K562 (cell line): ENCODE measurements at regions not wholly inside any gene's neighbourhood (a gene's known extent, or its start where the extent isn't known, plus 50 kb on each side); places are given as distances from the start of the nearest gene placed in this dataset.

Source experiments
- ATAC-seq: fragments of 200-7000 bp; cut with Tn5 transposase; 3 replicates; pipeline ENCODE4 v1.9.1; 2020; ENCODE audit warnings: moderate library complexity
- BruUV-seq: library from RNA; stranded (reverse); fragments of 400-500 nt; replicated peaks from 2 replicates; lab custom pipeline; 2021; lab: Mats Ljungman, UMichigan
- CTCF ChIA-PET: fragments of 300-600 bp; formaldehyde crosslinking; extraction: SDS; loops from one replicate; lab custom pipeline; 2021; ENCODE audit warnings: low intra/inter-chr PET ratio; lab: Yijun Ruan, JAX
- POLR2A ChIA-PET: fragments of 300-600, 350-650 bp; sonication (Branson Sonifier 250); formaldehyde crosslinking; extraction: SDS; loops from one replicate; lab custom pipeline; 2021; ENCODE audit warnings: antibody characterized with exemption, inconsistent platforms; lab: Yijun Ruan, JAX
- DNase-seq, 4 experiments: peaks; one replicate each; pipeline versions ENCODE4 v3.0.0 to v3.0.0-alpha.2; 2011 to 2018; ENCODE audit warnings: low spot score in 3 of 4, mixed read lengths in 3 of 4; ENCODE audit errors: extremely low read depth in 1 of 4
- FAIRE-seq: peaks from 2 replicates; lab custom pipeline; 2011; peaks lifted over from hg19 to GRCh38; lab: Jason Lieb, UNC
- H2AFZ ChIP-seq: 2 replicates; pipeline ENCODE4 v1.6.0; 2011; ENCODE audit warnings: low read depth, low read length, control low read depth, inconsistent platforms
- H3K27ac ChIP-seq: fragments of 200-600 bp; 3 replicates; pipeline ENCODE4 v1.8.0; 2011; ENCODE audit warnings: low read depth, mild to moderate bottlenecking, control low read depth, inconsistent platforms, low read length, moderate library complexity, mixed read lengths; ENCODE audit errors: extremely low read depth
- H3K27me3 ChIP-seq, 2 experiments: fragments of 300-600 bp in 1 of 2; 2 replicates in 1 of 2; 3 replicates in 1 of 2; pipeline versions ENCODE4 v1.6.0 to v1.8.0; 2011; ENCODE audit warnings: inconsistent platforms in 2 of 2, low read length in 2 of 2, mild to moderate bottlenecking in 1 of 2, mixed read lengths in 1 of 2, moderate library complexity in 1 of 2; ENCODE audit not compliant: control insufficient read depth in 2 of 2, insufficient read depth in 2 of 2
- H3K36me3 ChIP-seq: fragments of 300-600 bp; 3 replicates; pipeline ENCODE4 v1.8.0; 2011; ENCODE audit warnings: mild to moderate bottlenecking, low read length, inconsistent platforms; ENCODE audit not compliant: control insufficient read depth, insufficient read depth
- H3K4me1 ChIP-seq, 2 experiments: fragments of 200-600 bp in 1 of 2; replicated peaks in 1 of 2; 2 replicates in 1 of 2; 3 replicates in 1 of 2; pipeline versions ENCODE4 v1.5.1 to v1.8.0; 2011; ENCODE audit warnings: inconsistent platforms in 2 of 2, low read length in 2 of 2, mild to moderate bottlenecking in 1 of 2, mixed read lengths in 1 of 2, moderate library complexity in 1 of 2; ENCODE audit not compliant: control insufficient read depth in 2 of 2, insufficient read depth in 2 of 2
- H3K4me2 ChIP-seq: 2 replicates; pipeline ENCODE4 v1.6.1; 2011; ENCODE audit warnings: low read length, control low read depth, inconsistent platforms, mixed read lengths; ENCODE audit not compliant: insufficient read depth
- H3K4me3 ChIP-seq: fragments of 200-600 bp; sonication (generic), shearing (Covaris generic); 2 replicates; pipeline ENCODE4 v1.5.1; 2016; ENCODE audit warnings: control low read depth, inconsistent platforms
- H3K79me2 ChIP-seq: fragments of 200-600 bp; 3 replicates; pipeline ENCODE4 v1.8.0; 2011; ENCODE audit warnings: low read length, inconsistent platforms; ENCODE audit not compliant: control insufficient read depth, insufficient read depth
- H3K9ac ChIP-seq, 2 experiments: 2 replicates each; pipeline versions ENCODE4 v1.6.0 to v1.6.1; 2011; ENCODE audit warnings: low read depth in 2 of 2, low read length in 2 of 2, control low read depth in 1 of 2, inconsistent platforms in 1 of 2, mild to moderate bottlenecking in 1 of 2, mixed read lengths in 1 of 2; ENCODE audit not compliant: insufficient read depth in 1 of 2
- H3K9me1 ChIP-seq: one replicate; pipeline ENCODE4 v1.6.0; 2011; ENCODE audit warnings: inconsistent platforms, mild to moderate bottlenecking, low read length, moderate library complexity; ENCODE audit not compliant: control insufficient read depth, insufficient read depth
- H3K9me3 ChIP-seq: replicated peaks from 2 replicates; pipeline ENCODE4 v1.5.1; 2011; ENCODE audit warnings: low read depth, low read length, inconsistent platforms; ENCODE audit not compliant: control insufficient read depth, insufficient read depth
- H4K20me1 ChIP-seq: replicated peaks from 2 replicates; pipeline ENCODE4 v1.6.1; 2011; ENCODE audit warnings: low read length, inconsistent platforms, mixed read lengths; ENCODE audit not compliant: control insufficient read depth, insufficient read depth
- CREM ChIP-seq: IDR thresholded peaks from 2 replicates; pipeline ENCODE4 v1.6.1; 2014; ENCODE audit warnings: antibody characterized with exemption, low read depth
- CSDE1 ChIP-seq, 2 experiments: fragments of 450-650 bp; IDR thresholded peaks; 2 replicates each; pipeline ENCODE4 v1.6.1; 2016; ENCODE audit warnings: mild to moderate bottlenecking in 1 of 2
- ELK3 ChIP-seq: fragments of 450-650 bp; formaldehyde crosslinking; IDR thresholded peaks from 2 replicates; pipeline ENCODE4 v1.4.0; 2020; ENCODE audit warnings: mild to moderate bottlenecking
- GABPA ChIP-seq: fragments of 200-800 bp; sonication (Bioruptor generic); conservative IDR thresholded peaks from 2 replicates; pipeline ENCODE4 v1.6.1; 2016; ENCODE audit warnings: low read depth, missing genetic modification characterization, missing compliant biosample characterization
- GATA2 ChIP-seq: sonication (generic); formaldehyde crosslinking; IDR thresholded peaks from 2 replicates; pipeline ENCODE4 v1.4.0; 2020; ENCODE audit warnings: mild to moderate bottlenecking, missing genetic modification reagents
- HNRNPUL1 ChIP-seq: fragments of 200-400 bp; formaldehyde crosslinking; IDR thresholded peaks from 2 replicates; pipeline ENCODE4 v1.6.1; 2017; ENCODE audit warnings: low read length
- KLF10 ChIP-seq: fragments of 250-450 bp; sonication (Bioruptor Pico); IDR thresholded peaks from 2 replicates; pipeline ENCODE4 v1.6.1; 2021; ENCODE audit warnings: matching md5 sums
- NFXL1 ChIP-seq: fragments of 450-650 bp; formaldehyde crosslinking; IDR thresholded peaks from 2 replicates; pipeline ENCODE4 v1.4.0; 2021; ENCODE audit warnings: mild to moderate bottlenecking
- PBX2 ChIP-seq, 2 experiments: IDR thresholded peaks in 1 of 2; conservative IDR thresholded peaks in 1 of 2; 2 replicates each; pipeline ENCODE4 v1.6.1; 2016; ENCODE audit warnings: low read depth in 2 of 2, mild to moderate bottlenecking in 1 of 2, missing compliant biosample characterization in 1 of 2, missing genetic modification characterization in 1 of 2, moderate library complexity in 1 of 2
- ZBTB1 ChIP-seq: sonication (generic); formaldehyde crosslinking; IDR thresholded peaks from 2 replicates; pipeline ENCODE4 v1.8.1; 2023; ENCODE audit warnings: missing genetic modification reagents, low read depth, mild to moderate bottlenecking, borderline replicate concordance
- ZBTB5 ChIP-seq: fragments of 450-650 bp; IDR thresholded peaks from 2 replicates; pipeline ENCODE4 v1.6.1; 2017; ENCODE audit warnings: antibody characterized with exemption
- WGBS: fragments of 100-300 bp; shearing (Covaris generic); methylation state at CpG from one replicate; pipeline ENCODE4 v1.1.6; 2016; ENCODE audit warnings: low coverage, mixed read lengths; ENCODE audit not compliant: insufficient coverage; ENCODE audit errors: missing lambda C conversion rate; 5-methylcytosine and 5-hydroxymethylcytosine counted together
- in situ Hi-C: fragments of 300-500 bp; cut with MboI; formaldehyde crosslinking; loops from 4 replicates; pipeline ENCODE4 v1.15.0; 2018; ENCODE audit warnings: inconsistent platforms, mixed read lengths
- intact Hi-C: fragments of 100-400 bp; cut with micrococcal nuclease; formaldehyde crosslinking; loops from 2 replicates; pipeline ENCODE4 v1.14.2; 2022
- TF ChIP-seq, protein P1 (sequence below): fragments of 250-450 bp; sonication (Bioruptor Pico); IDR thresholded peaks from 2 replicates; pipeline ENCODE4 v1.5.0; 2021; ENCODE audit warnings: mild to moderate bottlenecking, borderline replicate concordance
- TF ChIP-seq, protein P2 (sequence below): fragments of 450-650 bp; formaldehyde crosslinking; IDR thresholded peaks from 2 replicates; pipeline ENCODE4 v1.4.0; 2020; ENCODE audit warnings: mild to moderate bottlenecking, mixed read lengths

- Histone ChIP-seq H3K4me1 (no peaks in the 10 kb centered on the region), H3K9me1 (no peaks in the 10 kb centered on the region), H3K4me2 (no peak overlapping the region), H3K9me3 (no peaks in the 10 kb centered on the region), H3K4me3 (no peak overlapping the region), H3K79me2 (no peaks in the 10 kb centered on the region), H2AFZ (no peak overlapping the region), H3K36me3 (no peaks in the 10 kb centered on the region), H3K9ac (no peak overlapping the region), H4K20me1 (no peaks in the 10 kb centered on the region), H3K27ac (no peak overlapping the region), H3K27me3 (no peaks in the 10 kb centered on the region)
- in situ Hi-C loops = no loop called here
- DNase-seq = no peak
- CTCF ChIA-PET = no interaction called here
- no TSS peak for BruUV-seq
- no peak for ATAC-seq
- intact Hi-C loops = no loop called here
- FAIRE-seq = no peak
- WGBS = 0% methylated on average over 2 of the region's 2 CpGs
- POLR2A ChIA-PET = no interaction called here
- TF ChIP-seq CSDE1 (IDR thresholded peaks at IDR 0.05) (no peak), NFXL1 (CRISPR knock-in tag) (no peak), ELK3 (CRISPR knock-in tag) (no peak), CREM (no peak), ZBTB5 (no peak), KLF10 (CRISPR knock-in tag) (no peak), GABPA (tag) (no peak), GATA2 (CRISPR knock-in tag) (no peak), ZBTB1 (CRISPR knock-in tag) (no peak), PBX2 (CRISPR knock-in tag; IDR thresholded peaks at IDR 0.05; ENCODE audit: low read depth) (no peak), PBX2 (tag; conservative IDR thresholded peaks at IDR 0.05; ENCODE audit: low read depth) (no peak), HNRNPUL1 (no peak)
- TF ChIP-seq, protein P1, sequence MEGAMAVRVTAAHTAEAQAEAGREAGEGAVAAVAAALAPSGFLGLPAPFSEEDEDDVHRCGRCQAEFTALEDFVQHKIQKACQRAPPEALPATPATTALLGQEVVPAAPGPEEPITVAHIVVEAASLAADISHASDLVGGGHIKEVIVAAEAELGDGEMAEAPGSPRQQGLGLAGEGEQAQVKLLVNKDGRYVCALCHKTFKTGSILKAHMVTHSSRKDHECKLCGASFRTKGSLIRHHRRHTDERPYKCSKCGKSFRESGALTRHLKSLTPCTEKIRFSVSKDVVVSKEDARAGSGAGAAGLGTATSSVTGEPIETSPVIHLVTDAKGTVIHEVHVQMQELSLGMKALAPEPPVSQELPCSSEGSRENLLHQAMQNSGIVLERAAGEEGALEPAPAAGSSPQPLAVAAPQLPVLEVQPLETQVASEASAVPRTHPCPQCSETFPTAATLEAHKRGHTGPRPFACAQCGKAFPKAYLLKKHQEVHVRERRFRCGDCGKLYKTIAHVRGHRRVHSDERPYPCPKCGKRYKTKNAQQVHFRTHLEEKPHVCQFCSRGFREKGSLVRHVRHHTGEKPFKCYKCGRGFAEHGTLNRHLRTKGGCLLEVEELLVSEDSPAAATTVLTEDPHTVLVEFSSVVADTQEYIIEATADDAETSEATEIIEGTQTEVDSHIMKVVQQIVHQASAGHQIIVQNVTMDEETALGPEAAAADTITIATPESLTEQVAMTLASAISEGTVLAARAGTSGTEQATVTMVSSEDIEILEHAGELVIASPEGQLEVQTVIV (CRISPR knock-in tag) = no peak
- TF ChIP-seq, protein P2, sequence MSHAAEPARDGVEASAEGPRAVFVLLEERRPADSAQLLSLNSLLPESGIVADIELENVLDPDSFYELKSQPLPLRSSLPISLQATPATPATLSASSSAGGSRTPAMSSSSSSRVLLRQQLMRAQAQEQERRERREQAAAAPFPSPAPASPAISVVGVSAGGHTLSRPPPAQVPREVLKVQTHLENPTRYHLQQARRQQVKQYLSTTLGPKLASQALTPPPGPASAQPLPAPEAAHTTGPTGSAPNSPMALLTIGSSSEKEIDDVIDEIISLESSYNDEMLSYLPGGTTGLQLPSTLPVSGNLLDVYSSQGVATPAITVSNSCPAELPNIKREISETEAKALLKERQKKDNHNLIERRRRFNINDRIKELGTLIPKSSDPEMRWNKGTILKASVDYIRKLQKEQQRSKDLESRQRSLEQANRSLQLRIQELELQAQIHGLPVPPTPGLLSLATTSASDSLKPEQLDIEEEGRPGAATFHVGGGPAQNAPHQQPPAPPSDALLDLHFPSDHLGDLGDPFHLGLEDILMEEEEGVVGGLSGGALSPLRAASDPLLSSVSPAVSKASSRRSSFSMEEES = no peak
Observed at GRCh38 chr3:188942191-188942590, 229.6 kb upstream of the TPRG1 start.
